H9 (cell line): ENCODE measurements at regions not wholly inside any gene's neighbourhood (a gene's known extent, or its start where the extent isn't known, plus 50 kb on each side); places are given as distances from the start of the nearest gene placed in this dataset.

Experiments used
- DNase-seq: peaks from one replicate; pipeline ENCODE4 v3.0.0-alpha.2; 2017
- H2AFZ ChIP-seq: one replicate; pipeline ENCODE4 v1.6.1; 2013; ENCODE audit warnings: mild to moderate bottlenecking, low read length, control low read depth, moderate library complexity
- H2AK5ac ChIP-seq: 2 replicates; pipeline ENCODE4 v1.6.1; 2013; ENCODE audit warnings: low read length, control low read depth, mixed read lengths; ENCODE audit not compliant: insufficient read length
- H2BK120ac ChIP-seq: one replicate; pipeline ENCODE4 v1.6.1; 2013; ENCODE audit warnings: low read depth, mild to moderate bottlenecking, low read length, control low read depth, inconsistent platforms; ENCODE audit not compliant: poor library complexity, severe bottlenecking
- H2BK12ac ChIP-seq: 2 replicates; pipeline ENCODE4 v1.6.1; 2013; ENCODE audit warnings: low read length, control low read depth, mixed read lengths, low read depth; ENCODE audit not compliant: insufficient read length
- H2BK15ac ChIP-seq: 2 replicates; pipeline ENCODE4 v1.6.1; 2013; ENCODE audit warnings: low read depth, low read length, control low read depth
- H2BK20ac ChIP-seq: one replicate; pipeline ENCODE4 v1.6.1; 2013; ENCODE audit warnings: low read depth, mild to moderate bottlenecking, low read length, control low read depth, inconsistent platforms; ENCODE audit not compliant: poor library complexity, severe bottlenecking
- H2BK5ac ChIP-seq: 2 replicates; pipeline ENCODE4 v1.6.1; 2013; ENCODE audit warnings: low read length, control low read depth, mixed read lengths; ENCODE audit not compliant: insufficient read length
- H3K14ac ChIP-seq: 2 replicates; pipeline ENCODE4 v1.6.1; 2013; ENCODE audit warnings: low read length, control low read depth; ENCODE audit not compliant: insufficient read depth
- H3K18ac ChIP-seq: 2 replicates; pipeline ENCODE4 v1.6.1; 2013; ENCODE audit warnings: low read depth, mild to moderate bottlenecking, mixed read lengths, low read length, control low read depth; ENCODE audit not compliant: insufficient read length
- H3K23ac ChIP-seq: 2 replicates; pipeline ENCODE4 v1.6.1; 2013; ENCODE audit warnings: low read length, control low read depth, mixed read lengths, low read depth; ENCODE audit not compliant: insufficient read length
- H3K23me2 ChIP-seq: 2 replicates; pipeline ENCODE4 v1.6.1; 2013; ENCODE audit warnings: low read depth, mild to moderate bottlenecking, mixed read lengths, low read length, control low read depth; ENCODE audit not compliant: insufficient read length, poor library complexity, severe bottlenecking
- H3K27ac ChIP-seq: 2 replicates; pipeline ENCODE4 v1.5.1; 2013; ENCODE audit warnings: low read length, control low read depth, mixed read lengths, low read depth; ENCODE audit not compliant: insufficient read length
- H3K27me3 ChIP-seq: 2 replicates; pipeline ENCODE4 v1.6.1; 2013; ENCODE audit warnings: low read length, control low read depth, inconsistent platforms; ENCODE audit not compliant: insufficient read depth
- H3K4ac ChIP-seq: 2 replicates; pipeline ENCODE4 v1.6.1; 2013; ENCODE audit warnings: low read depth, mild to moderate bottlenecking, control low read depth, inconsistent platforms, low read length, moderate library complexity
- H3K4me1 ChIP-seq: 2 replicates; pipeline ENCODE4 v1.6.1; 2013; ENCODE audit warnings: low read length, control low read depth, inconsistent platforms; ENCODE audit not compliant: insufficient read depth
- H3K4me2 ChIP-seq: 2 replicates; pipeline ENCODE4 v1.6.1; 2013; ENCODE audit warnings: low read length, control low read depth, mixed read lengths; ENCODE audit not compliant: insufficient read length, insufficient read depth
- H3K56ac ChIP-seq: 2 replicates; pipeline ENCODE4 v1.6.1; 2013; ENCODE audit warnings: low read depth, mild to moderate bottlenecking, mixed read lengths, low read length, control low read depth; ENCODE audit not compliant: insufficient read length
- H3K79me1 ChIP-seq: 2 replicates; pipeline ENCODE4 v1.6.1; 2013; ENCODE audit warnings: low read depth, mild to moderate bottlenecking, moderate library complexity, low read length, control low read depth, inconsistent platforms; ENCODE audit not compliant: insufficient read depth, poor library complexity, severe bottlenecking
- H3K79me2 ChIP-seq: 2 replicates; pipeline ENCODE4 v1.6.1; 2013; ENCODE audit warnings: low read length, control low read depth, inconsistent platforms; ENCODE audit not compliant: insufficient read depth
- H3K9ac ChIP-seq: 2 replicates; pipeline ENCODE4 v1.6.1; 2013; ENCODE audit warnings: low read length, control low read depth, mixed read lengths; ENCODE audit not compliant: insufficient read length; ENCODE audit errors: extremely low read depth
- H3K9me3 ChIP-seq: one replicate; pipeline ENCODE4 v1.6.1; 2013; ENCODE audit warnings: low read depth, low read length, inconsistent platforms; ENCODE audit not compliant: control insufficient read depth
- H3T11ph ChIP-seq: one replicate; pipeline ENCODE4 v1.6.1; 2013; ENCODE audit warnings: mild to moderate bottlenecking, low read length, control low read depth, inconsistent platforms
- H4K20me1 ChIP-seq: one replicate; pipeline ENCODE4 v1.6.1; 2013; ENCODE audit not compliant: control insufficient read depth, insufficient read length, insufficient read depth
- H4K5ac ChIP-seq: 2 replicates; pipeline ENCODE4 v1.6.1; 2013; ENCODE audit warnings: low read depth, mild to moderate bottlenecking, mixed read lengths, low read length, control low read depth; ENCODE audit not compliant: insufficient read length
- H4K8ac ChIP-seq: replicated peaks from 2 replicates; pipeline ENCODE4 v1.6.1; 2013; ENCODE audit warnings: low read length, control low read depth, mixed read lengths, low read depth; ENCODE audit not compliant: insufficient read length
- H4K91ac ChIP-seq: 2 replicates; pipeline ENCODE4 v1.6.1; 2013; ENCODE audit warnings: low read depth, mild to moderate bottlenecking, moderate library complexity, mixed read lengths, low read length, control low read depth; ENCODE audit not compliant: insufficient read length
- H3K27ac Mint-ChIP-seq, 3 experiments: 2 replicates in 2 of 3; 3 replicates in 1 of 3; pipeline ENCODE4 v1.8.0; 2020 to 2021; ENCODE audit warnings: mixed read lengths in 3 of 3, mild to moderate bottlenecking in 1 of 3, moderate library complexity in 1 of 3
- H3K27me3 Mint-ChIP-seq: 2 replicates; pipeline ENCODE4 v1.8.0; 2021; ENCODE audit warnings: low read depth, mild to moderate bottlenecking, moderate library complexity, mixed read lengths
- H3K36me3 Mint-ChIP-seq, 3 experiments: 2 replicates in 2 of 3; 3 replicates in 1 of 3; pipeline ENCODE4 v1.8.0; 2020 to 2021; ENCODE audit warnings: low read depth in 3 of 3, mixed read lengths in 3 of 3; ENCODE audit not compliant: insufficient read depth in 1 of 3
- H3K4me1 Mint-ChIP-seq, 2 experiments: 2 replicates each; pipeline ENCODE4 v1.8.0; 2020; ENCODE audit warnings: mixed read lengths in 2 of 2
- H3K4me3 Mint-ChIP-seq, 2 experiments: 2 replicates in 1 of 2; 3 replicates in 1 of 2; pipeline ENCODE4 v1.8.0; 2020 to 2021; ENCODE audit warnings: mild to moderate bottlenecking in 2 of 2, mixed read lengths in 2 of 2, moderate library complexity in 1 of 2
- H3K9me3 Mint-ChIP-seq, 2 experiments: 2 replicates in 1 of 2; 3 replicates in 1 of 2; pipeline ENCODE4 v1.8.0; 2020; ENCODE audit warnings: mild to moderate bottlenecking in 2 of 2, mixed read lengths in 2 of 2, moderate library complexity in 1 of 2
- WGBS: extraction: QIAGEN DNeasy Blood & Tissue Kit; methylation state at CpG from one replicate; pipeline ENCODE4 v1.1.7; 2013; ENCODE audit warnings: missing lambda C conversion rate, low lambda C conversion rate, mixed read lengths; ENCODE audit not compliant: insufficient read length; ENCODE audit errors: extremely low coverage; 5-methylcytosine and 5-hydroxymethylcytosine counted together
- TF ChIP-seq, protein P1 (sequence below): fragments of 200-600 bp; sonication (generic); conservative IDR thresholded peaks from 3 replicates; pipeline ENCODE4 v1.8.0; 2021; ENCODE audit warnings: antibody characterized with exemption, mild to moderate bottlenecking

DNA sequence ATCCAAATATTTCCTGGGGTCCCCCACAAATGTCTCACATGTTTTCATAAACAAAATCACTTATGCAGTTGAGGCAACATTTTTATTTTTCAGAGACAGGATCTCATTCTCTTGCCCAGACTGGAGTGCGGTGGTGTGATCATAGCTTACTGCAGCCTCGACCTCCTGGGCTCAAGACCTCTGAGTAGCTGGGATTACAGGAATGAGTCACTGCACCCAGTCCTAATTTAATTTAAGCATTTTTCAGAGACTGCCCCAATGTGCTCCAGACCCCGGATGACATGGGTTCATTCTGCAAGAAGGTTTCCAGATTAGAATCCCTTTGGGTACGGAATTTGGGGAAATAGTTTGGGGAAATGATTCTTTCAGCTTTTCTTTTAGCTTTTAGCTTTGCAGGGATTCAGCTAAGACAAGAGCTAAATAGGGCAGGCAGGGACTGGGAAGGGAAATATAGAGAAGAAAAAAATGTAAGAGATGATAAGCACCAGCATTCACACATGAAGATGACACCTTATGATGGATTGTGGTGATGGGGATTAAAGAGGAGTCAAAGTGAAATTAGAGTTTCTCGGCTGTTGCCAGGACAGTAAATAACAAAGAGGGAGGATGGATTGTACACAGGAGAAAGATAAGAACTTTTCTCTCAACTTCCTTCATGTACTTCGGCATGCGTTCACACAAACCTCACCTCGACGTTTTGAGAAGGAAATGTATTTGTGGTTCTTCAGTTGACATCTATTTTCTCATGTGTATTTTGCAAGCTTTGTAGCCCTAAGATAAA, 169.4 kb upstream of the TAB2 start:
- Histone ChIP-seq H3K9ac (no peak overlapping the region), H3K4ac (no peak overlapping the region), H2BK12ac (no peak overlapping the region), H3K79me1 (no peaks in the 10 kb centered on the region), H3K79me2 (no peaks in the 10 kb centered on the region), H3K14ac (no peak overlapping the region), H3K27me3 (no peaks in the 10 kb centered on the region), H3K56ac (no peak overlapping the region), H4K8ac (no peak overlapping the region), H4K91ac (no peak overlapping the region), H3K9me3 (no peaks in the 10 kb centered on the region), H3K23me2 (no peaks in the 10 kb centered on the region), H3K23ac (no peak overlapping the region), H2BK20ac (no peak overlapping the region), H2BK120ac (no peak overlapping the region), H3K4me1 (no peaks in the 10 kb centered on the region), H2AFZ (no peak overlapping the region), H2BK5ac (no peak overlapping the region), H4K20me1 (no peaks in the 10 kb centered on the region), H3T11ph (no peak overlapping the region), H3K4me2 (no peak overlapping the region), H3K18ac (no peak overlapping the region), H4K5ac (no peak overlapping the region), H3K27ac (no peak overlapping the region), H2AK5ac (no peak overlapping the region), H2BK15ac (no peak overlapping the region)
- no peak overlapping the region for H3K4me3 Mint-ChIP-seq
- H3K4me1 Mint-ChIP-seq: no peaks in the 10 kb centered on the region
- no peaks in the 10 kb centered on the region; the same call in none of the 2 replicates for H3K27me3 Mint-ChIP-seq
- no peak overlapping the region; a peak in 1 of 7 replicates for H3K27ac Mint-ChIP-seq
- no CpG with 5 or more reads among the region's 9 CpGs for WGBS
- TF ChIP-seq, protein P1, sequence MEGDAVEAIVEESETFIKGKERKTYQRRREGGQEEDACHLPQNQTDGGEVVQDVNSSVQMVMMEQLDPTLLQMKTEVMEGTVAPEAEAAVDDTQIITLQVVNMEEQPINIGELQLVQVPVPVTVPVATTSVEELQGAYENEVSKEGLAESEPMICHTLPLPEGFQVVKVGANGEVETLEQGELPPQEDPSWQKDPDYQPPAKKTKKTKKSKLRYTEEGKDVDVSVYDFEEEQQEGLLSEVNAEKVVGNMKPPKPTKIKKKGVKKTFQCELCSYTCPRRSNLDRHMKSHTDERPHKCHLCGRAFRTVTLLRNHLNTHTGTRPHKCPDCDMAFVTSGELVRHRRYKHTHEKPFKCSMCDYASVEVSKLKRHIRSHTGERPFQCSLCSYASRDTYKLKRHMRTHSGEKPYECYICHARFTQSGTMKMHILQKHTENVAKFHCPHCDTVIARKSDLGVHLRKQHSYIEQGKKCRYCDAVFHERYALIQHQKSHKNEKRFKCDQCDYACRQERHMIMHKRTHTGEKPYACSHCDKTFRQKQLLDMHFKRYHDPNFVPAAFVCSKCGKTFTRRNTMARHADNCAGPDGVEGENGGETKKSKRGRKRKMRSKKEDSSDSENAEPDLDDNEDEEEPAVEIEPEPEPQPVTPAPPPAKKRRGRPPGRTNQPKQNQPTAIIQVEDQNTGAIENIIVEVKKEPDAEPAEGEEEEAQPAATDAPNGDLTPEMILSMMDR: no peak
- no peak for DNase-seq
- no peaks in the 10 kb centered on the region for H3K36me3 Mint-ChIP-seq
- no peaks in the 10 kb centered on the region for H3K9me3 Mint-ChIP-seq
